A673 (cell line): ENCODE measurements at regions not wholly inside any gene's neighbourhood (a gene's known extent, or its start where the extent isn't known, plus 50 kb on each side); places are given as distances from the start of the nearest gene placed in this dataset.
"Not testable (repeated sequence)": the region's sequence is repeated elsewhere in the genome, so short reads cannot be mapped to it uniquely, and the experiment has no call there.

Source experiments
- BruUV-seq: library from RNA; stranded (reverse); fragments of 400-500 nt; replicated peaks from 2 replicates; lab custom pipeline; 2021; lab: Mats Ljungman, UMichigan
- CTCF ChIA-PET: fragments of 300-600 bp; sonication (Branson Sonifier 250); formaldehyde crosslinking; loops from one replicate; lab custom pipeline; 2022; ENCODE audit warnings: antibody characterized with exemption; lab: Charles Lee
- POLR2A ChIA-PET: fragments of 300-600 bp; sonication (Branson Sonifier 250); formaldehyde crosslinking; loops from one replicate; lab custom pipeline; 2022; ENCODE audit warnings: antibody characterized with exemption; ENCODE audit not compliant: low non-redundant PET; lab: Charles Lee
- DNase-seq: peaks from one replicate; pipeline ENCODE4 v3.0.0-alpha.2; 2015; ENCODE audit warnings: low spot score
- H3K27ac ChIP-seq: fragments of 200-600 bp; sonication (generic); 2 replicates; pipeline ENCODE4 v1.5.1; 2016; ENCODE audit warnings: mixed run types, low read depth, mild to moderate bottlenecking, mixed read lengths, antibody characterized with exemption, low read length; ENCODE audit not compliant: poor library complexity, severe bottlenecking
- H3K27me3 ChIP-seq: fragments of 200-600 bp; sonication (generic); replicated peaks from 2 replicates; pipeline ENCODE4 v1.6.1; 2017; ENCODE audit warnings: mixed run types, low read depth, mild to moderate bottlenecking, mixed read lengths, antibody characterized with exemption, low read length; ENCODE audit not compliant: insufficient read depth, poor library complexity
- H3K36me3 ChIP-seq: fragments of 200-600 bp; sonication (generic); 2 replicates; pipeline ENCODE4 v1.6.1; 2016; ENCODE audit warnings: mixed run types, mild to moderate bottlenecking, mixed read lengths, antibody characterized with exemption, low read length; ENCODE audit not compliant: insufficient read depth, poor library complexity, severe bottlenecking
- H3K4me1 ChIP-seq: fragments of 200-600 bp; sonication (generic); 2 replicates; pipeline ENCODE4 v1.6.1; 2017; ENCODE audit warnings: mixed run types, mild to moderate bottlenecking, mixed read lengths, antibody characterized with exemption, low read length; ENCODE audit not compliant: insufficient read depth, poor library complexity, severe bottlenecking
- H3K4me3 ChIP-seq: fragments of 200-600 bp; sonication (generic); 2 replicates; pipeline ENCODE4 v1.5.1; 2016; ENCODE audit warnings: low read depth, mixed run types, mild to moderate bottlenecking, mixed read lengths, low read length; ENCODE audit not compliant: poor library complexity, severe bottlenecking
- H3K9me3 ChIP-seq: fragments of 200-600 bp; sonication (generic); 2 replicates; pipeline ENCODE4 v1.6.1; 2016; ENCODE audit warnings: mixed run types, low read depth, mild to moderate bottlenecking, mixed read lengths, antibody characterized with exemption, low read length; ENCODE audit not compliant: poor library complexity, severe bottlenecking
- CTCF ChIP-seq: fragments of 300-800, 200-600 bp; sonication (generic); conservative IDR thresholded peaks from 2 replicates; pipeline ENCODE4 v1.5.1; 2017; ENCODE audit warnings: low read depth, mild to moderate bottlenecking, antibody characterized with exemption, low read length, moderate library complexity, mixed read lengths
- EZH2 ChIP-seq: fragments of 200-600 bp; sonication (generic); IDR thresholded peaks from 2 replicates; pipeline ENCODE4 v1.6.1; 2017; ENCODE audit warnings: borderline replicate concordance, low read depth, mild to moderate bottlenecking, mixed read lengths, antibody characterized with exemption, low read length; ENCODE audit not compliant: poor library complexity, severe bottlenecking
- intact Hi-C: fragments of 100-400 bp; cut with micrococcal nuclease; formaldehyde crosslinking; loops from one replicate; pipeline ENCODE4 v1.10.0; 2022; ENCODE audit not compliant: unreplicated experiment

GRCh38 chr22:11605468-11605981, 3922.5 kb upstream of the OR11H1 start:
- POLR2A ChIA-PET, result no interaction called here
- H3K4me1 ChIP-seq, result no peaks in the 10 kb centered on the region
- TF ChIP-seq EZH2, result no peak
- no peak for TF ChIP-seq CTCF
- H3K4me3 ChIP-seq, result no peak overlapping the region
- DNase-seq, result no peak
- H3K9me3 ChIP-seq, result peaks cover 38% of the 10 kb centered on the region
- no peaks in the 10 kb centered on the region for H3K36me3 ChIP-seq
- intact Hi-C loops, result no loop called here
- H3K27ac ChIP-seq, result no peak overlapping the region
- BruUV-seq, result no TSS peak
- CTCF ChIA-PET, result no interaction called here
- H3K27me3 ChIP-seq, result no peaks in the 10 kb centered on the region

GRCh38 chr22:11606047-11607000, 3921.7 kb upstream of the OR11H1 start:
- H3K27me3 ChIP-seq, DNase-seq, H3K4me3 ChIP-seq, H3K27ac ChIP-seq, POLR2A ChIA-PET, BruUV-seq, intact Hi-C loops, H3K4me1 ChIP-seq, H3K36me3 ChIP-seq, CTCF ChIA-PET: not testable (repeated sequence)
- H3K9me3 ChIP-seq, result peaks cover 36% of the 10 kb centered on the region

- CTCF ChIA-PET, POLR2A ChIA-PET, intact Hi-C loops, BruUV-seq, H3K36me3 ChIP-seq, H3K27me3 ChIP-seq, H3K27ac ChIP-seq, DNase-seq, H3K4me3 ChIP-seq, H3K4me1 ChIP-seq: not testable (repeated sequence)
- peaks cover 39% of the 10 kb centered on the region for H3K9me3 ChIP-seq
These were observed 3920.8 kb upstream of the OR11H1 start for GRCh38 chr22:11607215-11607614.

GRCh38 chr22:11608486-11608885, 3919.5 kb upstream of the OR11H1 start:
- DNase-seq, H3K4me3 ChIP-seq, H3K4me1 ChIP-seq, CTCF ChIA-PET, intact Hi-C loops, H3K27me3 ChIP-seq, POLR2A ChIA-PET, BruUV-seq, H3K36me3 ChIP-seq, H3K27ac ChIP-seq: not testable (repeated sequence)
- H3K9me3 ChIP-seq, result peaks cover 38% of the 10 kb centered on the region

GRCh38 chr22:11609193-11609592, 3918.8 kb upstream of the OR11H1 start:
- H3K36me3 ChIP-seq, BruUV-seq, POLR2A ChIA-PET, H3K27ac ChIP-seq, H3K4me3 ChIP-seq, DNase-seq, intact Hi-C loops, H3K27me3 ChIP-seq, CTCF ChIA-PET, H3K4me1 ChIP-seq: not testable (repeated sequence)
- peaks cover 45% of the 10 kb centered on the region for H3K9me3 ChIP-seq

GRCh38 chr22:11611280-11611679, 3916.7 kb upstream of the OR11H1 start:
- H3K27ac ChIP-seq, H3K4me1 ChIP-seq, DNase-seq, POLR2A ChIA-PET, H3K36me3 ChIP-seq, H3K4me3 ChIP-seq, intact Hi-C loops, BruUV-seq, CTCF ChIA-PET, H3K27me3 ChIP-seq: not testable (repeated sequence)
- H3K9me3 ChIP-seq, result peaks cover 47% of the 10 kb centered on the region
